GM12878 (cell line): ENCODE measurements at regions not wholly inside any gene's neighbourhood (a gene's known extent, or its start where the extent isn't known, plus 50 kb on each side); places are given as distances from the start of the nearest gene placed in this dataset.

Experiments
- PML ChIP-seq: IDR thresholded peaks from 2 replicates; pipeline ENCODE4 v1.6.1; 2012; ENCODE audit warnings: low read length, inconsistent platforms
- SREBF2 ChIP-seq: IDR thresholded peaks from 2 replicates; pipeline ENCODE4 v1.6.1; 2012; ENCODE audit warnings: mild to moderate bottlenecking, low read length
- TBL1XR1 ChIP-seq: IDR thresholded peaks from 2 replicates; pipeline ENCODE4 v1.6.1; 2012; ENCODE audit warnings: low read depth, low read length, improper control_type of control experiment

DNA sequence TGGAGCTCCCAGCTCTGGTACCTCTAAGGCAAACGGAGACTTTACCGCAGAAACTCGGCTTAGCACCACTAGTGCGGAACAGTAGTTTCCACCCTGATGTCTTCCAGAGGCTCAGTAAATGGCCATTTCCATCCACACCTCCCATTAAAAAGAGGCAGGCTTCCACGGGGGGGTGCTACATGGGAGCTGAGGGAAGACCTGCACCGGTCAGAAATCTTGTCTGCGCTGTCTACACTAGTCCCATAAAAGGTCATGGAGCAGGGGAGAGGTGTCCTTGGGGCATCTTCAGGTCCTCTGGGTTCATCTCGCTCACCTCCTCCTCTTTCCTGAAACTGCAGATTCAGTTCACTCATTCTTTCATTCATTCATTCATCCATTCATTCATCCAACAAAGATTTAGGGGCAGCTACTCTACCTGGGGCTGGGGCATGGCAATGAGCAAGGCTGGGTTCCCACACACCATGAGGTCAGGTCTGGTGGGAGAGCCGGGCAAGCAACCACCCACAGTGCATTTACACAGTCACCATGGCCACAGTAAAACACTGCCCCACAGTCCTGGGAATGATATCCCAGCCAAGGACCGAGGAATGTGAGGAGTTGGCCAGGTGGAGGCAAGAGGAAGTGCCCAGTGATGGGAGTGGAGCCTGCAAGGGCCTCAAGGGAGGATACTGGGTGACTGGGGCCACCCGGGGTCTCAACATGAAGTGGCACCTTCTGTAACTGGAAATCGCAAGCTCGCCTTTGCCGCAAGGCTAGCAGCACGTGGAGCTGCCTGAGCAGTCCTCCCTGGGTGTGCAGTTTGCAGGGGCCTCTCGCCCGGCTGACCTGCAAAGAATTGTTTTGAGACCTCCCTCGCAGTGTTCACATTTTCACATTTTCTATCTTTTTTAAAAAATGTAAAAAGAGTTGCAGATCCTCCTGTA is 180.2 kb upstream of the RAB6C start:
- no peak for TF ChIP-seq SREBF2
- TF ChIP-seq TBL1XR1, result no peak
- TF ChIP-seq PML, result no peak
